Activated gamma-delta T cell treated with Interleukin-2 at 50 U/mL for 16 hours (primary cell): ENCODE measurements at regions not wholly inside any gene's neighbourhood (a gene's known extent, or its start where the extent isn't known, plus 50 kb on each side); places are given as distances from the start of the nearest gene placed in this dataset.
"Not testable (repeated sequence)": the region's sequence is repeated elsewhere in the genome, so short reads cannot be mapped to it uniquely, and the experiment has no call there.

Experiments
- DNase-seq: peaks from one replicate; pipeline ENCODE4 v3.0.0-alpha.2; 2020

DNA sequence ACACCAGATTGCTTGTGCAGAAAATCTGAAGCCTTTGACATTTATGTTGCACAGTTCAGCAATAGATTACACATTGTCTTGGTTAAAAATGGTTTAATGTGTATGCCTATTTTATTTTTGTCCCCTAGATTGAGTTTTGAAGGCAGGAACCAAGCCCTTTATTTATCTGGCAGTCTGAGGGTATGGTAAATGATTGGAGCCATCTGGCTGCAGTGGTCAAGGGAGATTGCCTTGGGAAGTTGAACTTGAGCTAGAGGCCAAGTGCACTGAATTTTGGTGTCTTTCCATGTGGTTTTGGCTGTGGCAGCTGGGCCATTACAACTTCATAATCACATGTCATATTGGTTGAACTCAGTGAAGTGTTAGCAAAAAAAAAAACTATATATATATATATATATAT is 248.7 kb upstream of the C2CD4B start:
- no peak for DNase-seq

DNA sequence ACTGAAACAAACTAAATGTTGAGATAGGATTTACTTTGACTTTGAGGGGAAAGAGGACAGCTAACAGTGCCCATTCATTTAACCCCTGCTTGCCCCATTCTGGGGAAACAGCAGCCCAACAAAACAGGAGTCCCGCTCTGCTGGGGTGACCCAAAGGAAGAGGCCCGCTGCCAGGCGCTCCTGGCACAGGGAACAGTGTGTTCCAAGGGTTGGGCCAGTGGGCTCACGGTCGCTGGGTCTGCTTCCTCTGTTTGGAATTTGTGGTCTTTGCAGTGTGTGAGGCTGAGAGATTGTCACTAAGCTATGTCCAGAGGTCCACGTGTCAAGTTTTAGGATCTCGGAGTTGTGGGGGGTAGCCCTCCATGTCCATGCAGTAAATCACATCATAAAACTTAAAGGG is 250.4 kb upstream of the C2CD4B start:
- no peak for DNase-seq

DNA sequence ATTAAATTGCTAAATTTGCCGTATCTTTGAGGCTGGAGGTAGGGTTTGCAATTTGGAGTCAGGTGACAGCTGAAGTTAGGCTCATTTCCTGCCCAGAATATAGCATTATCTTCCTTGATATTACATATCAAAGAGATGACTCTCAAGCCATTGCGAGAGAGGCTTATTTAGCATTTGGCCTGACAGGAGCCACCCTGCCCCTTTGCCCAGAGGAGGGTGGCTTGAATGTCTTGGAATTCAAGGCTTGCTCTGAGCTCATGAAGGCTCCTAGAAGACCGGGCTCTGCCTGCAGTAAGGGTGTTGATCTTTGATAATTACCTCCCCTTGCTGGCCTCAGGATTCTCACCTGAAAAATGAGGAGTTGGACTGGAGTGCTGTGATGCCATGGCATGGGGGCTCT is 251.4 kb upstream of the C2CD4B start:
- no peak for DNase-seq

DNA sequence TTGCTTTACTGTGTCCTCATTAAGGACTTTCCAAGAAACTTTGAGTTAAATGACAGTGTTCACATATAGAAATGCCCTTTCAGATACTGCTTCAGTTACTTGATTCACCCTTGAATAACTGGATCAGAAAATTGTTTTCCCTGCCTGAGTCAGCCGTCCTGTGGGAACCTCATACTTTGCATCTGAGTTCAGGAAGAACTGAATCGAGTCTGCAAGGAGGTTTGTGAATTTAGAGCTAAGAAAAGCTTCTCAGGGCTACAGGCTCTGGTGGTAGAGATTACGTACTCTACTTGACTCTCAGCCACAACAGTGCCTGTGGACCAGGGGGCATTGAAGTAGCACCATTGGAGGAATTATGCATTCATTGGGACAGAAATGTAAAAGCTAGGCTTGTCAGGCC is 252.4 kb upstream of the C2CD4B start:
- DNase-seq = no peak

DNA sequence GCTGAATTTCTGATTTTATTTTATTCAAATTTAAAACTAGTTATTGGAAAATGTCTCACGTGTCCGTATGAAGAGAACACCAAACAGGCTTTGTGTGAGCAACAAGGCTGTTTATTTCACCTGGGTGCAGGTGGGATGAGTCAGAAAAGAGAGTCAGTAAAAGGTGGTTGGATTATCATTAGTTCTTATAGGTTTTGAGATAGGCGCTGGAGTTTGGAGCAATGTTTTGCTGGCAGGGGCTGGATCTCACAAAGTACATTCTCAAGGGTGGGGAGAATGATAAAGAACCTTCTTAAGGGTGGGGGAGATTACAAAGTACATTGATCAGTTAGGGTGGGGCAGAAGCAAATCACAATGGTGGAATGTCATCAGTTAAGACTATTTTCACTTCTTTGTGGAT is 253.4 kb upstream of the C2CD4B start:
- not testable (repeated sequence) for DNase-seq

DNA sequence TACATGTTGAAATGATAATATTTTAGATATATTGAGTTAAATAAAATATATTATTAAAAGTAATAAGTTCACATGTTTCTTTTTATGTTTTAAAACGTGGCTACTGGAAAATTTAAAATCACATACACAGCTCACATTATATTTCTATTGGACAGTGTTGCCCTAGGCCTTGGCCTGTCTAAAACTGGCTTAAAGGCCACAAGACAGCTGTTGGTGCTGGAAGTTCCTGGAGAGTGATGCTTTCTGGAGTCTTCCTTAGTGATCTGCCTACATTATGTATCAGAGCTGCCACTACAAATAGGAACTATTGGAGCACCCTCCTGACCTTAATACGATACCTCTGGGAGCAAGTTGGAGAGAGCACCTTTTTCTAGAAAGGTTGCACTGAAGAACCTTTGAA is 254.1 kb upstream of the C2CD4B start:
- no peak for DNase-seq

DNA sequence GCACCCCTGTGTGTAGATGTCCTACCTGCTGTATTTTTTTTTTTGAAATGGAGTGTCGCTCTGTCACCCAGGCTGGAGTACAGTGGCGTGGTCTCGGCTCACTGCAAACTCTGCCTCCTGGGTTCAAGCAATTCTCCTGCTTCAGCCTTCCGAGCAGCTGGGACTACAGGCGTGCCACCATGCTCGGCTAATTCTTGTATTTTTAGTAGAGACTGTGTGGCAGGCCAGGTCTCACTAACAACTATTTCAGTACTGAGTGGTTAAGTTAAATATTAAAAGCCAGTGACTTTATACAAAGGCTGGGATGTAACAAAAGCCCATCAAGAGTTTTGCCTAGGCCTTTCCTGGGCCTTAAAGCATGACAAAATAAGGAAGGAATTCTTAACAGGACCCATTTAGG is 255.3 kb upstream of the C2CD4B start:
- DNase-seq = not testable (repeated sequence)

DNA sequence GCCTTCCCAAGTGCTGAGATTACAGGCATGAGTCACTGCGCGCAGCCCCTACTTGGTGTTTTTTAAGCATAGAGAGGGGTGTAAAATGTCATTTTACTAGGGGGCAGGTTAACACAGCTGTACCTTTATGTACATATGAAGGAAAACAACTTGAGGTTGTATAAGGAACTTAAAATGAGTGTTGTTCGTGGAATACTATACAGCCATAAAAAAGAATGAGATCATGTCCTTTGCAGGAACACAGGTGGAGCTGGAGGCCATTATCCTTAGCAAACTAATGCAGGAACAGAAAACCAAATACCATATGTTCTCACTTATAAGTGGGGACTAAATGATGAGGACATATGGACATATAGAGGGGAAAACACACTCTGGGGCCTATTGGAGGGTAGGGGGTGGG is 256.2 kb upstream of the C2CD4B start:
- no peak for DNase-seq

DNA sequence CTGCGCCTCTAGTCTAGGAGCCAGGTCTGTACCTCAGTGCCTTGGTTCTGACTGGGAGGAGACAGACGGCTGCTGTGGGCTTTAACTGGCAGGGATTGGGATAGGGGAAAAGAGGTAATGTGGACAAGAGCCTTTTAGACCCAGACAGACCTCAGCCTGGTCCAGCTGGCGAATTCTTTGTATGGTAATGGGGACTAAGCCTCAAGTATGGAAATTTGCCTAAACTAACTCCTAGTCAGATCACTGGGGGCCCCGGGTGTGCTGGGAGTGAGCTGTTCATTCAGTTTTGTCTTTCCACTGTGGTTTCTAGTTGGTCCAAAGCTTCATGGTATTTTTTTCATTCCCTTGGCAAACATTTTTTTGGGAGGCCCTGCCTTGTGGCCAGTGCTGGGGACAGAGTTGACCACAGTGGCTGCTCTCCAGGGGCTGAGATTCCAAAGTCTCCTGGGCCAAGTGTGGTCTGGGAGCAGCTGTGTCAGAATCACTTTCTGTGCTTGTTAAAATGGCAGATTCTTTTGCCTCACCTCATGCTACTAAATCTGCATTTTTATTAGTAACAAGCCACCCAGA is 261.4 kb upstream of the C2CD4B start:
- no peak for DNase-seq

DNA sequence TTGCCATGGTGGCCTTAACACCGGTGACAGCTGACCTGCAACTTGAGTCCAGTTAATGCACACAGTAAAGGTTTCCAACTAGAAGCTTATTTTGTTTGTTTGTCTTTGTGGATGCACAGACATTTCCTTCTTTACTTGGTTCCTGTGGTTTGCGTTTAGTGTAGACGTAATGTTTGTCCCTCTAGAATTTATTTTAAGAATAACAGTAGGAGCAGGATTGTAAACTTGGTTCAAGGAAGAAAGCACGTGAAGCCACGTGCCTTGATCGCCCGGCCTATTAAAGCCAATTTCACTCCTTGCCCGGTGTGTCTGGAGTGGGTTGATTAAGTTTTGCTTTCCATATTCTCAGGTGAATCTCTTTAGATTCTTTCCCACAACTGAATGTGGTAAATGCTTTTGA is 263.2 kb upstream of the C2CD4B start:
- DNase-seq = no peak

DNA sequence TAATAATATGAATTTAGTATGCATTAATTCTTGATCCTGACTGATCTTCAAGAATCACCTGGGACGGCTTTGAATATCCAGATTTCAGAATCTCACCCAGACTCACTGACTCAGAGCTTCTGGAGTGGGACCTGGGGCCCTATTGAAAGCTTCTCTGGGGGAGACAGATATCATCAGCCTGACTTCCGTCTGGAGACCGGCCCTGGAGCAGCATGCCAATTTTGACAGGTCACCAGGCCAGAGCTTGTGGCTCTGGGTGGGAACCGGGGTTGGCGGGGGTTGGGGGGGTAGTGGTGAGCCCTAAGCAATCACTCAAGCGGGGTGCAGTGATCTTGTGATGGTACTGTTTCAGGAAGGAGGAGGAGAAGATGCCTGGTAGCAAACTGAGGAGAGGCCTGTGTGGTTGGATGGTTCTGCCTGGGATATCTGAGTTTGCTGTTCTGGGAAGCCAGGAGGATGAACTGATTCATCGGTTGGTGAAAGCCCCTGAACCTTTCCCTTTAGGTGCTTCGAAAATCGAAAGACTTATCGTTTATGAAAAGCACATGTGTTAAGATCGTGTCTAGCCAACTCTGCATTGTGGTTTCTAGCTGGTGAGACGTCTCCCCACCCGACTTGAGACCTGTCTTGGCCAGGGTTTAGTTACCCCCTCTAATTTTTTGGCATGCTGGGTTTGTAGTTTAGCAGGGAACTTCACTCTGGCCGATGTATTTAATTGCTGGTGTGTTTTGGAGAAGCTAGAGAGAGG is 263.9 kb upstream of the C2CD4B start:
- DNase-seq = no peak

DNA sequence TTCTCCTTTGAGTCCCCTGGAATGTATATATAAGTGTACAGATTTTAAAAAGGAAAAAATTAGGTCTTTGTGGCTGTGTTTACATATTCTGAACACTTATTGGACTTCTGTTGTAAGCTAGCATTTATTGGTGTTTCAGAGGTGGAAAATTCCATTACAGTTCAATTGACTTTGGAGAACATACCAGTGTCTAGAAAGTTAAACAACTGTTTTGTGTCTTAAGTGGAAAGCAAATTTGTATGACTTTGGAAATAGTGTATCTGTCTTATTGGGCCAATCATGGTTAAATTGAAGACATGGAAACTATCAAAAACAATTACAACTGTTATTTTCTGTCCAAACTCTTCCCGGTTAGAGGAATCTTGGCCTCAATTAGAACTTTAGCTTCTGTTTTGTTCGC is 265.0 kb upstream of the C2CD4B start:
- DNase-seq = no peak

DNA sequence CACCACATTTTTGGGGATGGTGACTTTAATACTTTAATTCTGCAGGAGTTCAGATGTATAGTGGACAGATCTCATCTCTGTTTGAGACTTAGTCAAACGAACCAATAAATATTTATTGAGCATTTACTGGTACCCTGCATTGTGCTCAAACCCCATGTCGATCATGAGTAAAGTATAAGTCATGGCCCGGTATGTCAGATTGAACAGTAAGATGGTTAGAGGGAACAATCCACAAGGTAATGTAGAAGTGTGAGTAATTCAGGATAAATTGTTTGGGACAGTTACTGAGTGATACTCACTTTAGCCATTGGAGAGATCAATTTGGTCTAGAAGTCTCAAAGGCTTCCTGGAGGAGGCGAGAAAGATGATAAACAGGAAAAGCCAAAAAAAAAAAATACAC is 265.5 kb upstream of the C2CD4B start:
- DNase-seq = no peak

DNA sequence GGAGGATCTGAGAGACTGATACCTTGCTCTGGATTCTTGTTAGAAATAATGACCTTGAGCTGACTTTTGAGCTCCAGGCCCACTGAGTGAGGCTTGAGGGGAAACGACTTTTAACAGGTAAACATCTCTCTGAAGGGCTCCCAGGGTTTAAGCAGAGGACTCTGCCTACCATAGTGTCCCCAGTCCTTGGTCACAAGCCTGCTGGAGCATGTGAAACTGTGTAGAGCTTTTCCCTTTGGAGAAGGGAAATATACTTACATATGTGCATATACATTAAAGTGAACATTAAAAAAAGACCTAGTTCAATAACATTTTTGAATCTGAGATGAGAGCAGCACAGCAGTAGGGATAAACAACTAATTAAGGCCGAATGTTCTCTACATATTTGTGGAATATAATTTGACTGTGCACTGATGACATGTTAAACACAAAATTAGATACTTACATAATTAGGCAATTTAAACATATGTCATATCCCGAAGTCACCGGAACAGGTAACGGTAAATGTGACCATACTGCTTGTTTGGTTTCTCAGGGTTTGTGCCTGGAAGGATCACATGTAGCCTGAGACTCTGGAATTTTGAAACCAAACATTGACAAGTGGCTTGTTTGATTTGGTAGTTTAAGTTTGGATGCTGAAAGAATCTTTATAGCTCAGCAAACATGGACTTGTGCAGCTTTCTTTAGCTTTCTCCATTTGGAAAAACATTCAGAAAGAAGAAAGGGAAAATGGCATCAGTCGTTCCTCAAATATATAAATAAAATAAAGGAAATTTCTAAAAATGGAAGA is 266.1 kb upstream of the C2CD4B start:
- DNase-seq = no peak

DNA sequence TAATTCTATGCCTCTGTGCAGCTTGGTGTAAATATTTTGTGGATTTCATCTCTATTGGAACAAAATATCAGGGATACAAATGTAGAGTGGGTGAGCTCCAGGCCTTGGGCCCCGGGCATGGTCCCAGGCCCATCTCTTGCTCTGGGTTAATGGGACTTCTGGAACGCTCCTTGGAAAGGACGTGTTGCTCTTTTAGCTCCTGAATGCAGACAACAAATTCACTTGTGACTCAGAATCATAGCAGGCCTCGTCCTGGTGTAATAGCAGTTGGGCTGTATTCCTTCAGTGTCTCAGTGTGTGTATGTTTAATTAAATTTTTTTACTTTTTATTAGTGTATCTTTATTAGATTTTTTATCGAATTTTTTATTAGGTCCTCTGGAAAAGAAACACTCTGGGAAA is 266.7 kb upstream of the C2CD4B start:
- DNase-seq = no peak

DNA sequence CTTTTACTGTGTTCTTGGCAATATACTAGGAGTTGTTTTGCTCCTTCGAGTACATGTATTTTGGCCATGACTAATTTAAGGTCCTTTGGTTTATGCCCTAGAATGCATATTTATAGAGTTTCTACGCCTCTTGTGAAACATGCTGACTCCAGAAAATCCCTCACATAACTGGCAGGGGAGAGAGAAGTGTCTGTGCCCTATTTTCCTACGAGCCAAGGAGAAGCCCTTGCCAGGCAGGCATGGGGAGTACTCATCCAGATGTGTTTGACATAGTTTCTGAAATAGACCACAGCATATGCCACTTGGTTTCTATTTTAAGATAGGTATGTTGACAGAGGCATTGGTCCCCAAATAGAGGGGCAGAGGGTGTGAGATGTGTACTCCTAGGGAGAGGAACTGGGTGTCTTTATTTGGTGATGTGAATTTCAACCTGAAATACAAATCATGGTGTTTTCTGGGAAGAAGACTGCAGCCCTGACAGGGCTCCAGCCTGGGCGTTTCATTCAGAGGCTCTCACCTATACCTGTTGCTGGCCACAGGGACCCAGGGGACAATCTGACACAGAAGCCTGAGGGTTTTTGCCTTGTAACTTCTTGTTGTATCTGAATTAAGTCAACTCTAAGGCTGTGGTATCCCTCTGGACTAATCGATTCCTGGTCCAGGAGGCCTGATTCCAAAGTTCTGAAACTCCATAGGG is 267.8 kb upstream of the C2CD4B start:
- DNase-seq = no peak

DNA sequence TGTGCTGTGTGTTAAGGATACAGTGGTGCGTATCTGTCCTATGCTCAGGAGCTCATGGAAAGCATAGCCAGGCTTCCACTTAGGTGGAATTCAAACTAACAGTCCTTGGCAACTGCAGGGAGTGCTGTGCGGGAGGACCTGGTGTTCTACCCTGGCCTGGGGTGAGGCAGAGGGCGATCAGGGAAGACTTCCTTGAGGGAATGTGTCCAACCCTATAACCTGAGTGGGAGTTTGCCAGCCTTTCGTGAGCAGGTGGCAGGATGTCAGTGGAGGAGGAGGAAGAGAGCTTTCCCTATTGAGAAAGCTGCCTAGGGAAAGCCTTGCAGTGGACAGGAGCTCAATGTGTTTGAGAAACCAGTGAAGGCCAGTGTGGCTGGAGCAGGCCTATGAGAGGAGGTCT is 271.1 kb upstream of the C2CD4B start:
- DNase-seq = no peak

DNA sequence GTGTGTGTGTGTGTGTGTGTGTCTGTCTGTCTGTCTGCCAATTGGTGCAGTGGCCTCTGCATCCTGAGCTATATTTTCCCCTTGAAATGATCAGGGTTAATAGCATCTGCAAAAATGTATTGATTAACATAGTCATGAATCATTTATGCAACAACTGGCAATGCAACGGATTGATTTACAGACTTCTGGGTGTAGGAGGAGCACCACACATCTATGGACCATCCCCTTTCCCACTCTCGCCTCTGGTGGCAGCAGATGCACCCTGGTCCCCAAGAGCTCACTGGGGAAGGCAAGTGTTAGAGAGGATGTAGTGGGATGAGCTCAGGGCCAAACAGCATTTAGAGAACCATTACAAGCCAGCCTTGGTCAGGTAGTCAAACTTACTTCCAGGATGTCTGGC is 272.7 kb upstream of the C2CD4B start:
- no peak for DNase-seq

DNA sequence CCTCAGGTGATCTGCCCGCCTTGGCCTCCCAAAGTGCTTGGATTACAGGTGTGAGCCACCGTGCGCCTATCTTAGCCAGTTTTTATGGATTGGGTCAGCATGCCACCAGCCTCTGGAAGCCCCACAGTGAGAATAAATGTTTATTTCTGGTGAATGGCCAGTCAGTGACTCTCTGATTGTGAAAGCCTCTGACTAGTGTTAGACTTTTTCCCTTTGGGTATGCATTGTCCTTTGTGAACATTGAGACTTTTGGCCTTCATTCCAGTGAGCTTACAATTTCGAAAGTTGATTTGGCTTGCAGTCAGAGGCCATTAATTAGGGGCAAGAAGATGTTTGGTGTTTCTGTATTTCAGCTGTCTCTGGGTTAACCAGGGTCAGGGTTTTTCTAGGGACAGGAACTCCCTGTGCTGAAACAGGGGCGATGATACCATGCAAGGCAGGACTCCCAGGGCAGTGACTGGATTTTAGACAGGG is 274.5 kb upstream of the C2CD4B start:
- no peak for DNase-seq

DNA sequence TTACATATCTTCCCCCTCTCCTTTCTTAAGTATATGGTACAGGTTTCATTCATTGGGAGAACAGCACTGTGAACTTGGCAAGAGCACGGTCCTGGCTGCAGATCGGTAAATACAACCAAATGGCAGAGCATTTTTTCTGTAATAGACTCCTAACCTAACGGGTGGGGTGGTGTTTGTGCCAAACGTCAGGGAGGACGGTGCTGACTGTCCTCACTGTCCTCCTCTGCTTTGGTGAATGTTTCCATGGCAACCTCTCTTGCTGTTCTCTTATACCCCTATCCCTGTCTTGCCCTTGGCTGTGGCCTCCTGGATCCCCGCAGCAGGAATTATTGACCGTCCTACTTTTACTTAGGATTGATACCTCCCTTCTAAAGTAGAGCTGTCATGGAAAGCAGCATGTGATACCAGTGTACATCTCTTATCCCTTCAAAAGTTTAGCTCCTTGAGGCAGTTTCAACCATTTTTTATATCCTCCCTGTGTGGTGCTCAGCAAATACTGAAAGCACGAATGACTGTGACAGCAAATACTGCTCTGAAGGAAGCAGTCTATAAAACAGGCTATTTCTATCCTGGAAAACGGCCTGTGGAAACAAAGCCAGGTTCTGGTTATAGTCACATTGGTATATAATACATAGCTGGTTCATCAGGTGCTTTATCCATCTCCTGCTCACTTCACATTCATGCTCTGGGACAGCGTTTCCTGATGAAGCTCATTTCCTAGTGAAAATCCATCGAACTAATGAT is 275.4 kb upstream of the C2CD4B start:
- no peak for DNase-seq

DNA sequence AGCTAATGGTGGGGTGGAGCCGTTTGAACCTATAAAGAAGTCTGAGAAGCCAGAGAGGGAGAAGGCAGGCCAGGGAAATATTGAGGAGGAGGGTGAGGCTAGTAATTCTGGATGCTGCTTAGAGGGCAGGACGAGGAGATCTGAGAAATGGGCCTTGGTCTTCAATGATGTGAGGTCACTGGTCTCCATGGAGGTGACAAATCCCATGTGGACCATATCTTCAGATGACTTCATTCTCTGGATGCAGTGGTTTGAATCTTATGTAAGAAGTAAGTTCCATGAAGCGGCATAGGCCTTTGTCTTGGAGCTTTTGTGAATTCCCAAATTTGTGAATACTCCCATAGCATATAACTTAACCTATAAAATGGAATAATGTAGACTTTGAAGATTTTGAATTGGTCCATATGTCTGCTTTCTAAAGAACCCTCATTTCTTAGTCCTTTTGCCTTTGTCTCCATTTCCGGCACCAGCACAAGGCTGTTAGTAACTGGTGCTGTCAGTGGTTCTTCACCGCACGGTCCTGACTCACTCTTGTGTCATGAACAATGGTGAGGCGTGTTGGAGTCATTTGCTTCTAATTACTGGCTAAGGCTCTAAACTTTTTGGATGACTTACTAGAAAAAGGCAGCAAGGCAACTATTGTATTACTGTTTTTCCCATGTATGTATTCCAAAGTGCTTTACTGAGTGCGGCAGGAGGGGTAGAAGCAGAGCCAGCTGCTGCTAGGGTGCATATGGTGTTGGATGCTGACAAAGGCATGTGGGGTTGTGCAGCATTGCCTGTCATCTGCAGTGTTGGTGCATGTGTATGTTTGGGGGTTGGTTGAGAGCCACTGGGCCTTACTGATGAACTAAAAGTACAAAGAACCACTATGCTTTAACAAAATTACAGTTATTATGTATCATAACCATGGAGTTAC is 279.3 kb upstream of the C2CD4B start:
- no peak for DNase-seq

DNA sequence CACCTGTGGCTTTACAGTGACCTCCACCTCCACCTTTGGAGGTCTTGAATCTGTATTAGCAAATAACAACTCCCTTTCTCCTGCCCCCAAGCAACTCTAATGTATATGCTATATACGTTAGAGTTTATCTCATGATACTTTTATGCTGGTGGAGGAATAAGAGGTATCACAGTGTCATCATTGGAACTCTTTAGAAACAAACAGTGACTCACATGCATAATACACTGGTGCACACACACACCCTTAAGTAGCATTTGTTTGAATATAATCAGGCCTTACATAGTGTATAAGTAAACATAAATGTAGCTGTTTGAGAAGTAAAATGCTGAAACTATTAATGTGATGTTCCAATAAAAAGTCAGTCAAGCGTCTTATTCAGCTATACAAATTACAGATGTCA is 280.2 kb upstream of the C2CD4B start:
- no peak for DNase-seq
